Erythroblast (primary cell): ENCODE measurements at regions not wholly inside any gene's neighbourhood (a gene's known extent, or its start where the extent isn't known, plus 50 kb on each side); places are given as distances from the start of the nearest gene placed in this dataset.
"Not testable (repeated sequence)": the region's sequence is repeated elsewhere in the genome, so short reads cannot be mapped to it uniquely, and the experiment has no call there.

Experiments
- DNase-seq, 2 experiments: peaks; one replicate each; lab custom pipeline; 2025; lab: John Stamatoyannopoulos, UW
- GATA1 ChIP-seq: IDR thresholded peaks from 2 replicates; pipeline ENCODE4 v1.6.1; 2011; ENCODE audit warnings: low read depth, mild to moderate bottlenecking, control low read depth, low read length, moderate library complexity
- POLR2A ChIP-seq: IDR thresholded peaks from 2 replicates; pipeline ENCODE4 v1.6.1; 2011; ENCODE audit warnings: mild to moderate bottlenecking, low read length

DNA sequence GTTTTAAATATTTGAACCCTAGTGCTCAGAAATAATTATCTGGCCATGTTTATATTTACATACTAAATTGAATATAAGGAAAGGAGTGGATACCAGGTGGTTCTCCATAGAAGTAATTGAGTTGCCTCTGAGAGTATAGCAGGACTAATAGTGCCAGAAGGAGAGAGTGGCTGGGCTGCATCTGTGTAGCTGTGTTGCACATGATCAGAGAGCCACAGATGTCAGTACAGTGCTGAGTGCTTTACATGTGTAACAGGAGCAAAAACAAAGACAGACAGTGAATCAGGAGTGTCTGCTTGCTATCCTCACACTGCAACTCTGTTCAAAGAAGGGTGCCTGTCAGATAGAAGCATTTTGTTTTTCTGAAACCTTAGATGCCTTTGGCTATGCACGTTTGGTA lies 353.9 kb upstream of the PAPPA start:
- DNase-seq = no peak
- TF ChIP-seq GATA1 = no peak
- TF ChIP-seq POLR2A = no peak

DNA sequence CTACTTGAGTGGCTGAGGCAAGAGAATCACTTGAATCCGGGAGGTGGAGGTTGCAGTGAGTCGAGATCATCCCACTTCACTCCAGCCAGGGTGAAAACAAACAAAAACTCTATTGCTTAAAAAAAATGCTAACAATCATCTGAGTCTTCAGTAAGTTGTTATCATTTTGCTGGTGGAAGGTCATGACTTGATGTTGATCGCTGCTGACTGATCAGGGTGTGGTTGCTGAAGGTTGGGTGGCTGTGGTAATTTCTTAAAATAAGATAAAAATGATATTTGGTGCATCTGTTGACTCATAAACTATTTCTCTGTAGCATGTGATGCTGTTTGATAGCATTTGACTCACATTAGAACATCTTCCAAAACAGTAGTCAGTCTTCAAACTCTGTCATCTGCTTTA lies 349.4 kb upstream of the PAPPA start:
- no peak for TF ChIP-seq GATA1
- no peak for TF ChIP-seq POLR2A
- DNase-seq = no peak

DNA sequence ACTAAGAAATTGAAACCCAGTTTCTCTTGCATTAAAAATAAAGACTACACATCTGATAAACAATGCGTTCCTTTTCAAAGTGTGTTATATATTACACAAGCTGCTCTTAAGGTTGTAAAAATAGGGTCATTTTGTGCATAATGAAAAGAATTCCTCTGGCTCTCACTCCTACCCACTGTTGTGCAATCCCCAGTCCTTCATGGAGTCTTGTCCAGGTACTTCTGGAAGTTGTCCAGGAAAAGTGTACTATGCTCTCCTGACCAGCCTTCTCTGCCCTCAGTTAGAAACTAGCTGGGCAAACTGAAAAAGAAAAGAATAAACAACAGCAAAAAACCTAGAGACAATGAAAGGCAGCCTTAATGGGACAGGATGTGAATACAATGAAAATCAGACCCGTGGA lies 345.5 kb upstream of the PAPPA start:
- no peak for TF ChIP-seq POLR2A
- no peak for TF ChIP-seq GATA1
- no peak for DNase-seq

DNA sequence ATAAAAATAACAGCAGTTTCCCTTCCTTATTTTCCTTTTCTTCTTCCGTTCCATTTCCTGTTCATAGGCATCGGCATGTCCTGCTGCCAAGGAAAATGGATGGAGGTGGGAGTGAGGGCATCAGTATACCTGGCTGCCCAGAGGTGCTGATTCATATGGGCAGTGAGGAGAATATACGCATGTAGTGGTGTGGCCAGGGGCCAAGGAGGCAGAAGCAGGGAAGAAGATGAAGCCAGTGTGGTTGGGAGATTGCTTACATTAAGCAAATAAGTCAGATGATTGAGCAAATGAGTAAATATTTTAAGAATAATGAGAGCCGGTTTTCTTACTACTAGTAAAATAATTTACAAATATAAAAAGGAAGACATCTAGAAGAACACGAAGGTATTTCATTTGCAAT lies 344.9 kb upstream of the PAPPA start:
- DNase-seq = no peak
- TF ChIP-seq GATA1 = no peak
- no peak for TF ChIP-seq POLR2A

DNA sequence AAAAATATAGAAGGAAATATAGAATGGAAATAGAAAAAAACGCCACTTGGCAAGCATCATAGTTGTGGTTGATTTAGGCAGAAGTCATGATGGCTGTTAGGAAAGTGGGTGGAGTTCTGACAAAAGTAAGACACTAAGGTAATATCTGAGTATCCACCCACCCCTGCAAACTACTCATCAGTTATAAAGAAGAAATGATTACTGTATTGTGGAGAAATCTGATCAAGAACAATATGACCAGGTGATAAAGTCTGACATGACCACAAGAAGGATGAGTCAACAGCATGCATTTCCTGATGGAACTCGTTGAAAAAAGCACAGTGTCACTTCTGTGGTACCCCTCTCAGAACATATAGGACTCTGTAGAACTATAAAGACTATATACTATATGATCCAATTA lies 343.4 kb upstream of the PAPPA start:
- DNase-seq = no peak
- no peak for TF ChIP-seq GATA1
- no peak for TF ChIP-seq POLR2A

DNA sequence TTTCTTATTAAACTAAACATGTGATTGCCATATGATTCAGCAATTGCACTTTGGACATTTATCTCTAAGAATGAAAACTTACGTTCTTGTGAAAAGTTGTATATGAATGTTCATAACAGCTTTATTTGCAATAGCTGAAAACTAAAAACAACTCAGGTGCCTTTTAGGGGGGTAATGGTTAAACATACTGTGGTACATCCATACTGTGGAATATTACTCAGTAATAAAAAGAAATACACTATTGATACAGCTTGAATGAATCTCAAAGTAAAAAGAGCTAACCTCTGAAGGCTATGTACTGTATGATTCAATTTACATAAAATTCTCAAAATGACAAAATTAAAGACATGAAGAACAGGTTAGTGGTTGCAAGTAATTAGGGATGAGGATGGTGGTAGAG lies 339.5 kb upstream of the PAPPA start:
- DNase-seq = no peak
- TF ChIP-seq POLR2A (no peak), GATA1 (no peak)

DNA sequence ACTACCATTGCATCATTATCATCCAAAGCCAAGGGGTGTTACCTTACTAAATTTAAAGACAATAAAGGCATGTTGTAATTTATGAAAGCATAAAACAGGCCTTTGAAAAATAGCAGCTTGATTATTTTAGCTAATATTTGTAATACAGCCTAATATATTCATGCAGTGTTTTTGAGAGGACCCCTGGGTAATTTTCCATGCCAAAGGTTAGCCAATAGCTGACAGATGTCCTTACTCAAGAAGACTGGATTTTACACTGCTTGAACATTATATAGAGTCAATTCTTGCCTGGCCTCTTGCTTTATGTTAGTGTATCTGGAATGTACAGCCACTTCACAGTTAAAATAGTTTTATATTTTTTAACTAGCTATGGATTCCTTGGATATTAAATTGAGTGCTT lies 337.8 kb upstream of the PAPPA start:
- TF ChIP-seq POLR2A = no peak
- TF ChIP-seq GATA1 = no peak
- DNase-seq = no peak

DNA sequence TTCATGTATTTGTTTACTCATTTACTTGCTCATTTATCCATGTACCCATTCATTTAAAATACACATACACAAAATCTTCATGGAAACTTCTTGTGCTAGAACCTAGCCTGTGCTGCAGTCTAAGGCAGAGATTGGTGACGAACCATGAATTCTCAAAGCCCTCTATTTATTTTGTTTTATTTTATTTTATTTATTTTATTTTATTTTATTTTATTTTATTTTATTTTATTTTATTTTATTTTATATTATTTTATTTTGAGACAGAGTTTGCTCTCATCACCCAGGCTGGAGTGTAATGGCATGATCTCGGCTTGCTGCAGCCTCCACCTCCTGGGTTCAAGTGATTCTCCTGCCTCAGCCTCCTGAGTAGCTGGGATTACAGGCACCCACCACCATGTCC lies 334.9 kb upstream of the PAPPA start:
- DNase-seq = not testable (repeated sequence)

DNA sequence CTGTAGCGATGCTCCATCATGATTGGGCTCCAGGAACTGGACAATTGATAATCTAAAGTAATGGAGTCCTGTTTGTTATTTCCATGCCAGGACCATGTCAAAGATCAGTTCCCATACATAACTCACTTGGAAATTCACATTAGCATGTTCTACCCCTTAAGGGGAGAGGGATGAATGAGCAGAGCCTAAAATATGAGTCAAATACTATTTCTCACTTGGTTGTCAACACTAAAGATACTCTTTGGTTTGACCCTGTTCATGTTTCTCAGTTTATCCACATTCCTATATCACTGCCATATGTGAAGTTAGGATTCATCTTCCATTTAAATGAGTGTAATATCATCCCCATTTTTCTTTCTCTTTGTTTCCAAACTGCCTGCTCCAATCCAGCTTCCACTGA lies 321.6 kb upstream of the PAPPA start:
- DNase-seq = no peak

DNA sequence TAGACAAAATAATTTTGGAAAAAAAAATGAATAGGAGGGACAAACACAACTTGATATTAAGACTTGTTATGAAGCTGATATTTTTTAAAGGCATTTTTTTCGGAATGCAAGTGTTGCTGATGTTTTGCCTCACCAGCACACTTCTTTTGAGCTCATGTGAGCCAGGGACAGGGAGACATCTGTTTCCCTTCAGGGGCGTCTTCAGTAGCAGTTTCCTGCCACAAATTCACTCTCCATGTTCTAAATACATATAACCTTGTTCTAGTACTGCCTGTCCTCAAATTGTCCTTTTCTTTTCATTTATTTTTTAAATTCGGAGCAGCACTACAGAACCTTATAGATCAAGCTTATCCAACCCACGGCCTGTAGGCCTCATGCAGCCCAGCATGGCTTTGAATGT lies 316.0 kb upstream of the PAPPA start:
- no peak for DNase-seq

More for the DNA sequence above, 321.6 kb upstream of the PAPPA start:
- TF ChIP-seq GATA1 (no peak), POLR2A (no peak)

DNA sequence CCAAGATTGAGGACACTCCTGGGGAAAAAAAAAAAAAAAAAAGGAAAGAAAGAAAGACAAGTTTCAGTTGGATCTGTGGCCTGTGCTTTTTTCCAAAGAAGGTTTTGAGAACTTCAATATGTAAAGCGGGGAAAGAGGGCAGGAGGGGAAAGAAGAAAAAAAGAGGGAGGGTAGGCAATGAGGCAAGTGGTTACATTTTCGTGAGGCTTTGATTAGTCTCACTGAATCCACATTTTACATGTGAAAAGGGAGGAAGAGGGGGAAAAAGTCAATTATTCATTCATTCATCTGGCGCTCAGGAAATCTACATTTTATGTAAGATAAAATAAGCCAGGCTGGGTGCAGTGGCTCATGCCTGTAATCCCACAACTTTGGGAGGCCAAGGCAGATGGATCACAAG lies 315.2 kb upstream of the PAPPA start:
- TF ChIP-seq GATA1 = no peak
- no peak for TF ChIP-seq POLR2A

More for the DNA sequence above, 316.0 kb upstream of the PAPPA start:
- TF ChIP-seq POLR2A (no peak), GATA1 (no peak)

DNA sequence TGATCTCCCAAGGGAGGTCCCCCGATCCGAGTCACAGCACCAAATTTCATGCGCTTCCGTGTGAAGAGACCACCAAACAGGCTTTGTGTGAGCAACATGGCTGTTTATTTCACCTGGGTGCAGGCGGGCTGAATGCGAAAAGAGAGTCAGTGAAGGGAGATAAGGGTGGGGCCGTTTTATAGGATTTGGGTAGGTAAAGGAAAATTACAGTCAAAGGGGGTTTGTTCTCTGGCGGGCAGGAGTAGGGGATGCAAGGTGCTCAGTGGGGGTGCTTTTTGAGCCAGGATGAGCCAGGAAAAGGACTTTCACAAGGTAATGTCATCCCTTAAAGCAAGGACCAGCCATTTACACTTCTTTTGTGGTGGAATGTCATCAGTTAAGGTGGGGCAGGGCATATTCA lies 309.2 kb upstream of the PAPPA start:
- not testable (repeated sequence) for DNase-seq

More for the DNA sequence above, 315.2 kb upstream of the PAPPA start:
- no peak for DNase-seq

DNA sequence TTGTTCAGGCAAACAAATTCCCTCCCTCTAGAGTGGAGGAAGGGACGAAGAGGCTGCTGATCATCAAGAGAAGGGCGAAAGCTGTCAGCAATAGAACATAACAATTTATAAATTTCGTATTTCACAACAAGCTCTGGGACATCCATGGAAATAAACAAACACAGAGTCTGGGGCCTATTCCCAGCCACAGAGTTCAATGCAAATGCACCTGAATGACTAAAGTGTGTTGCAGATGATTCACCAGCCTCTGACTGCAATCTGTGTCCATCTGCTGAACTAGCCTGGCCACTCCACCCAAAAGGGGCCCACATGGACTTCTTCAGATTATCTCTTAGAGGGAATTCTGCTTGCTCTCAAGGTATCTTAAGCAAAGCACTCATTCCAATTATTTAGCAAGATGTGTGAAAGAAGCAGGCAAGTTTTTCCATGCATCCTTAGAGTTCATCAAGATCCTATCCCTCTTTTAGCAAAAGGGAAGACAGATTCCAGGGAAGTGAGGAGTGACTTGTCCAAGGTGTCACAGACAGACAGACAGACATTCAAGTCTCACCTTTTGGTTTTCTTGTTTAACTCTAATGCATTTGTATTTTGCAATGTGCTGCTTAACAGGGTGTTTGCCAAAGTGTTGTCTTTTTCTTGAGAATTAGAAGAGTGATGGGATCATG lies 307.8 kb upstream of the PAPPA start:
- TF ChIP-seq GATA1 (no peak), POLR2A (no peak)
- DNase-seq = peak in 1 of 2 experiments; percentile 5

DNA sequence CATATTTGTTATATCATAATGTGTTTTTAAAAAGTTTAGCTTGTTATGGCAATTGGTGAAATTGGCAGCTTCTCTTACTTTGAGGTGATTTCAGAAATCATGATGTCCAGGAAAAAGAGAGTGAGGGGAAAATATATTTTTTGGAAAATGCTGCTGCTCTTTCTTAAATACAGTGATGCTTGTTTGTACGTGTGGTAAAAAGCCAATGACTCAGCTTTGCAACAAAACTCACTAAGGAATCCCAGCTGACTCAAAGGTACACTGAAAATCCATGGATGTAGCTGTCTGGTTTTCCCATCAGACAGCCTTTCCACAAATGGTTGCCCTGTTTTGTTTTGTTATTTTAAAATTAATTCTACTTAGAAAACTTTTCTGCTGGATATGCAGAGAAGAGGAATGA lies 306.4 kb upstream of the PAPPA start:
- no peak for TF ChIP-seq POLR2A
- no peak for DNase-seq

DNA sequence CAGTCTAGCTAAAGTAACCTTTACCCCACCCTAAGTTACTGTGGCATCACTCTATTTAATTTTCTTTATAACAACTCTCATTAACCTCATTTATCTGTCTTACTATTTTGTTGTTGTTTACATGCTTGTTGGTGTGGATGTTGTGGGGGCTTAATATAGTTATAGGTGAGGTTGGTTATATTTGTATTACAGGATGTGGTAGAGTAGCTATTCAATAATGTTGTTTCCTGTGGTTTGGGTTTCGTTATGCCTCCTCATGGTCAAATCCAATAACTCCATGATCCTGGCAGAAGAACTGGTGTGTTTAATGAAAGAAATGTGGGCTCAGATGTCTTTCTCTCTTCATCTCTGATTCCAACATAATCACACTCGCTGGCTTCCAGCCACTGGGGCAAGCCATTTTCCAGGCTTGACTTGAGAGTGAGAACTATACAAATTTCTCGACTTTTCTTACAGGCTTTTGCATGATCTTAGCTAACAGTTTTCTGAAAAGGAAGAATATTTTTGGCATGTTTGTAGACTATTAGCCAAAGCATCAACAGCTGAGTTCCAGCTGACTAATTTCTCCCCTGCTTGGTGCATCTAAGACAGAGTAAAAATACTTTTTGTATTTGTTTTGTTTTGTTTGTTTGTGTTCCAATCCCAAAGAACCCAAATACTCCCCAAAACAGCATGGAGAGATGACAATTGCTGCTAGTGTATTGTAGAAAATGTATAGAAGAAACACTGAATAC lies 303.7 kb upstream of the PAPPA start:
- DNase-seq = no peak
- TF ChIP-seq POLR2A (no peak), GATA1 (no peak)
